ENCODE measurements at regions not wholly inside any gene's neighbourhood (a gene's known extent, or its start where the extent isn't known, plus 50 kb on each side); places are given as distances from the start of the nearest gene placed in this dataset.

- H3K4me3 ChIP-seq (ENCODE audit: low read length), result no peak overlapping the region
- DNase-seq (ENCODE audit: low read depth, low spot score), result no peak
Observed at GRCh38 chr1:4146614-4147013, 246.5 kb upstream of the C1orf174 start.

GRCh38 chr1:4147509-4147908 is 247.4 kb upstream of the C1orf174 start:
- DNase-seq (ENCODE audit: low read depth, low spot score), result no peak

GRCh38 chr1:4149281-4149680 is 249.2 kb upstream of the C1orf174 start:
- no peak overlapping the region for H3K4me3 ChIP-seq (ENCODE audit: low read length)
- no peak for DNase-seq (ENCODE audit: low read depth, low spot score)

More at GRCh38 chr1:4147509-4147908, 247.4 kb upstream of the C1orf174 start:
- H3K4me3 ChIP-seq (ENCODE audit: low read length), result no peak overlapping the region

- H3K4me3 ChIP-seq (ENCODE audit: low read length), result no peak overlapping the region
- DNase-seq (ENCODE audit: low read depth, low spot score), result no peak
Observed at GRCh38 chr1:4149831-4150230, 249.8 kb upstream of the C1orf174 start.

- DNase-seq (ENCODE audit: low read depth, low spot score), result no peak
- no peak overlapping the region for H3K4me3 ChIP-seq (ENCODE audit: low read length)
Observed at GRCh38 chr1:4150262-4150661, 250.2 kb upstream of the C1orf174 start.

GRCh38 chr1:4152266-4152665 is 252.2 kb upstream of the C1orf174 start:
- no peak for DNase-seq (ENCODE audit: low read depth, low spot score)

GRCh38 chr1:4153571-4153970 is 253.5 kb upstream of the C1orf174 start:
- H3K4me3 ChIP-seq (ENCODE audit: low read length), result no peak overlapping the region
- DNase-seq (ENCODE audit: low read depth, low spot score), result no peak

More at GRCh38 chr1:4152266-4152665, 252.2 kb upstream of the C1orf174 start:
- no peak overlapping the region for H3K4me3 ChIP-seq (ENCODE audit: low read length)

- DNase-seq (ENCODE audit: low read depth, low spot score), result no peak
- H3K4me3 ChIP-seq (ENCODE audit: low read length), result no peak overlapping the region
Observed at GRCh38 chr1:4156241-4156973, 256.3 kb upstream of the C1orf174 start.

- DNase-seq (ENCODE audit: low read depth, low spot score), result no peak
- no peak overlapping the region for H3K4me3 ChIP-seq (ENCODE audit: low read length)
Observed at GRCh38 chr1:4160181-4160580, 260.1 kb upstream of the C1orf174 start.

GRCh38 chr1:4161366-4162006 is 261.4 kb upstream of the C1orf174 start:
- DNase-seq (ENCODE audit: low read depth, low spot score), result no peak
- H3K4me3 ChIP-seq (ENCODE audit: low read length), result no peak overlapping the region

- no peak overlapping the region for H3K4me3 ChIP-seq (ENCODE audit: low read length)
- no peak for DNase-seq (ENCODE audit: low read depth, low spot score)
Observed at GRCh38 chr1:4164965-4165364, 264.9 kb upstream of the C1orf174 start.

- no peak for DNase-seq (ENCODE audit: low read depth, low spot score)
- H3K4me3 ChIP-seq (ENCODE audit: low read length), result no peak overlapping the region
Observed at GRCh38 chr1:4165686-4166300, 265.7 kb upstream of the C1orf174 start.

- DNase-seq (ENCODE audit: low read depth, low spot score), result no peak
- H3K4me3 ChIP-seq (ENCODE audit: low read length), result no peak overlapping the region
Observed at GRCh38 chr1:4166713-4167112, 266.6 kb upstream of the C1orf174 start.

GRCh38 chr1:4169991-4170390 is 269.9 kb upstream of the C1orf174 start:
- no peak overlapping the region for H3K4me3 ChIP-seq (ENCODE audit: low read length)
- DNase-seq (ENCODE audit: low read depth, low spot score), result no peak

- H3K4me3 ChIP-seq (ENCODE audit: low read length), result no peak overlapping the region
- no peak for DNase-seq (ENCODE audit: low read depth, low spot score)
Observed at GRCh38 chr1:4170548-4171340, 270.7 kb upstream of the C1orf174 start.

- H3K4me3 ChIP-seq (ENCODE audit: low read length), result no peak overlapping the region
- DNase-seq (ENCODE audit: low read depth, low spot score), result no peak
Observed at GRCh38 chr1:4171480-4172450, 271.7 kb upstream of the C1orf174 start.

GRCh38 chr1:4172644-4173599 is 272.9 kb upstream of the C1orf174 start:
- DNase-seq (ENCODE audit: low read depth, low spot score), result peak; percentile 10
- H3K4me3 ChIP-seq (ENCODE audit: low read length), result no peak overlapping the region
